Erythroblast (primary cell): ENCODE measurements at regions not wholly inside any gene's neighbourhood (a gene's known extent, or its start where the extent isn't known, plus 50 kb on each side); places are given as distances from the start of the nearest gene placed in this dataset.

Experiments used
- GATA1 ChIP-seq: IDR thresholded peaks from 2 replicates; pipeline ENCODE4 v1.6.1; 2011; ENCODE audit warnings: low read depth, mild to moderate bottlenecking, control low read depth, low read length, moderate library complexity
- POLR2A ChIP-seq: IDR thresholded peaks from 2 replicates; pipeline ENCODE4 v1.6.1; 2011; ENCODE audit warnings: mild to moderate bottlenecking, low read length

GRCh38 chr4:11525085-11525484 is 96.4 kb upstream of the HS3ST1 start:
- TF ChIP-seq POLR2A = no peak
- TF ChIP-seq GATA1 = no peak
